Stimulated activated CD8-positive, alpha-beta memory T cell treated with anti-CD3 and anti-CD28 coated beads, Interleukin-4, amount 100 ng/mL, for 1 hour (primary cell): ENCODE measurements at regions not wholly inside any gene's neighbourhood (a gene's known extent, or its start where the extent isn't known, plus 50 kb on each side); places are given as distances from the start of the nearest gene placed in this dataset.

Source experiments
- DNase-seq, 2 donors: peaks; one replicate each; pipeline ENCODE4 v3.0.0-alpha.2; 2020; ENCODE audit warnings: low read depth in 2 of 2, low spot score in 1 of 2

DNA sequence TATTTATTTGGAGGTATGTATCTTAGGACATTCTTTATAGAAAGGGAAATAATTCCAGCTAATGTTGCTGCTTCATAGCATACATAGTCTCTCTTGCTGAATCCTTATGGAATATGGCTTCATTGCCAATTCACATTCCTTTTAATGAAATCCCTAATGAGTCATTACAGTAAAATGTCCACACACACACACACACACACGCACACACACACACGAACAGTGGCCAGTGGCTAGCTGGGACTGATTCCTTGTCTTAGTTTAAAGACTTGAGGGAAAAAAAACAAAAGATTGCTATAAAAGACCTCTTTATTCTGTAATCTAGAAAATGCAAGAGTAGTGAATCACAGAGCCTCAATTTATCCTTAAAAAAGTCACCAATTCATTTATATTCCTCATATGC is 301.6 kb downstream of the SLITRK6 start:
- no peak for DNase-seq

DNA sequence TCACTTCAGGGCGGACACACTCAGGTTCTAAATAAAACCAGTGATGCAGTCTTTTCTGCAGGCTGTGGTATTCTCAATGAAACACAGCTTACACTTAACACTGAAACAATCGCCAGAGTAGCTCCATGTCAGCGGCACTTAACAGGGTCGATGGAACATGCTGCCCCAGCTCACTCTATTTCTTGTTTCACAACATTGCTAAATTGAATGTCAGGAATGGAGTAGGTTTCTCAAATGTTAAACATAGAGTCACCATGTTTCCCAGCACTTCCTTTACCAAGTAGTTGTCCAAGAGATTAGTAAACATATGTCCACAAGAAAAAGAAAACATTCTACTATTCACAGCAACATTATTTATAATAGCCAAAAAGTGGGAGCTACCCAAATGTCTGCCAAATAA is 306.9 kb downstream of the SLITRK6 start:
- DNase-seq, result no peak

DNA sequence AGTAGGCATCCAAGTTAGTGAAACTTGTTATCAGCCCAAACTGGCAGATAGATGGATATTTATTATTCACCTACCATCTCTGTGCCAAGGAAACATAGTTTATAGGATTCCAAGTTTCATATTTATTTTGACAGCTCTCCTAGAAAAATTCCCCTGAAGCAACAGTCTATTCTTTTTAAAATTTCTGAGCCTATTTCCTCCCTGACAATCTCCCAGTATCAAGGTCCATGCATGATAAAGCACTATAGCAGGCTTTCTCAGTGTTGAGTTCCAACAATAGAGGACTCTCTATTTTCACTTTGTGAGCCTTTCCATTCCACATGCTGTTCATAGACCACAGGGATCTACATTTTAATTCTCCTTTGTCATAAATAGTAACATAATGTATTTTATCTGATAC is 312.6 kb downstream of the SLITRK6 start:
- DNase-seq, result no peak

DNA sequence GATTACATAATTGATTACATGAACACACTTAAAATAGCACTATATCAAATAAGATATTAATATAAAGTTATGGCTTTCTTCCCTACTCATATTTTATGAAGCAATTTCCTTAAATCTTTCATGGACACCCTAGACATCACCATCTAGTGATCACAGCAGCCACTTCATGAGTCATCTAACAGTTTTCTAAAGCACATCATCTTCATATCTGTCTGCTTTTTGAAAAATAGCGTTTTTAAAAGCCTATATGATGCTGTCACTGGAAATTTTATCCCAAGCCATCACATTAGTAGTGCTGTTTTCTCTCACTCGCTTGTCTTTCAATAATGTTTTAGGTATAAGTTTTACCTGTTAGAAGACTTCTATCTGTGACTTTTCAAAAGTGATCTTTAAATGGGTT is 326.1 kb downstream of the SLITRK6 start:
- no peak for DNase-seq

DNA sequence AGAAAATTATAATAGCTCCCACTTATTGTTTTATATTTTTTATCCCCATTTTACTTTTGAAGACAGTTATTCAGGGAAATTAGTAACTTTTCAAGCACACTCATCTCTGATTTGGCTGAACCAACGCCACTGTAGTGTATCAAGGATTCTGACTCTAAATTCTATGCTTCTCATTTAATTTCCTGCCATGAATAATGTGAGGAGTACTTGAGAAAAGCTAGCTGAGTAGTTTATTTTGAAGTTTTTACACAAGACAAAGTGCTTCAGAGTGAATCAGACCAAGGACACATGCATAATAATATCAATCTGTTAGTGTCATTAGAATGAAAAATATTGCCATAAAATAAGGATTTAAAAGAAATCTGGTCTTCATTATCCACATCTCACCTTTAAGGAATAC is 329.9 kb downstream of the SLITRK6 start:
- DNase-seq, result no peak

DNA sequence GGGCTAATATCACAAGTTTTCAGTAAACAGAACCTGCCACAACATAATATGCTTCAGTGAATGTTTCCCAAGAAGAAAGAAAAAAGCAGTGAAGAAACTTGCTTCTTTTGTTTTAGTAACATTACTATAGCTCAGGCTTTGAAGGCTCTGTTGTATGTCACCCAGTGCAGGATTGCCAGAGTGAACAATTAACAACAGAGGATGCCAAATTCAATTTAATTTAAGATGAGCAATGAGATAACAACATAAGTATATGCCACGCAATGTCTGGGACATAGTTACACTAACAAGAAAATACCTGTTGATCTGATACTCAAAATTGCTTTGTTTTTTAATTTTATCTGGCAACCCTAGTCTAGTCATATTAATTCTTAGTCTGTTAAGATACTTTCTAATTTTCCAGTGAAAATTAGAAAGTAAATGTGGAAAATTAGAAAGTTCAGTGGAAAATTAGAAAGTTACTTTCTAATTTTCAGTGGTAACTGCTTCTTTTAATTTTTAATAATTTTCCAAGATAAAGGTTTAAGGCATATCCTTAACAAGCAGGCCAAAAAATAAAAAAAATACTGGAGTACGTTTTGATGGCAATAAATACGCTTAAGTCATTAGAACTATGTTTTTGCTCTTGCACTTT is 336.3 kb downstream of the SLITRK6 start:
- no peak for DNase-seq

DNA sequence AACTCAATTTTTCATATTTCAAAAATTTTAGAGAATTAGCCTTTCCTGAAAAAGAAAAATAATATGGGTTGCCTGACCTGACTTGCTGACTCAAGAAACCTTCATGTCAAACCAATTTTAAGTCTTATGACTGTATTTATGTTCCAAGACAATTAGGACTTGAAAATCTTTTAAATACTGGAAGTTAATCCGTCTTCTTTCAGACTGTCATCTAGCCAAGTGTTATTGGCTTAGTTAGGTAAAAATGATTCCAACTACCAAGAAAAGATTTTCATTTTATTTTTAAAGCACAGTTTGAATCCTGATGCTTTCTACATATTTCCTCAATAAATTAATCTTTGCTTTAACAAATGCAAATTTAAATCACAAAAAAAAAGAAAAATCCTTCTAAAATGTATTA is 337.6 kb downstream of the SLITRK6 start:
- DNase-seq, result no peak

DNA sequence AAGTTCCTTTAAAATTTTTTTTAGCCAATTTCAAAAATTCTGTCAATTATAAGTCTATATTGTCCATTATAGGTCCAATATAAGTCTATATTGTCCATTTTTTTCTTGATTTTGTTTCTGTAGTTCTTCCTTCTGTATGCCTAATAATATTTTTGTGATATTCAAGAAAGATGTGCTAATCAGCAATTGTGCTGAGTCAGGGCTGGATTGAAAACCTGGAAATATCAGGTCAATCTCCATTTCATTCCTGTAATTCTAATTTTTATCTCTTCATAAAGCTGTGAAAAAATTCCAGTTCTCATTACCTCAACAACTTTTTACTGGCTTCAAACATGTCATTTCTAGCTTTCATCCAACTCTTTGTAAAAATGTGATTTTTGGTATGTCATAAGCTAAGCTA is 353.7 kb downstream of the SLITRK6 start:
- DNase-seq, result no peak

DNA sequence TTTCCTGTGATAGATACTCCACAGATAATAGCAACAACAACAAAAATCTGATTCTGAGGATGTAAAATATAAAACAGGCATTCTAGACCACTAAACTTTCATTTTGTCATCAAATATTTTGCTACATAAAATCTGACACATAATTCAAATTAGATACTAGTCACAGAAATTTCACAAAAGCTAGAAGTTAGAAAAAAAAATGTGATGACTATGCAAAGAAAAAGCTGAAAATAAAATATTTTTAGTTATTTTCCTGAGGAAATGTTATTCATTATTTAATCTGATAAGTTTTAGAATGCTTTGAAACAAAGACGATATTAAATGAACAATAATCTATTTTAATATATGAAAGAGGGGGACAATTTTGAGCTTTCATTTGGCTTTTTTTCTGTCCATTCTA is 357.2 kb downstream of the SLITRK6 start:
- DNase-seq, result no peak

DNA sequence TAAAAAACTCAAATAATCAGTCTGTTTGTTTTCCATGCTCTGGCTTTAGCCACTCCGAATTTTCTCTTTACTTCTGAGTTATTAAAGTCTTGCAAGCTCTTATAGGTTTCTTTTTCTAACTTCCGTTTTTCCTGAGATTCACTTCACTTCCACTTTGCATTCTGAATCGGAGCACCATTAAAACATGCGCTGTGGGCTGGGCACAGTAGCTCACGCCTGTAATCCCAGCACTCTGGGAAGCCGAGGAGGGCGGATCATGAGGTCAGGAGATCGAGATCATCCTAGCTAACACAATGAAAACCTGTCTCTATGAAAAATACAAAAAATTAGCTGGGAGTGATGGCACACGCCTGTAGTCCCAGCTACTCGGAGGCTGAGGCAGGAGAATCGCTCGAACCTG is 357.9 kb downstream of the SLITRK6 start:
- DNase-seq, result no peak

DNA sequence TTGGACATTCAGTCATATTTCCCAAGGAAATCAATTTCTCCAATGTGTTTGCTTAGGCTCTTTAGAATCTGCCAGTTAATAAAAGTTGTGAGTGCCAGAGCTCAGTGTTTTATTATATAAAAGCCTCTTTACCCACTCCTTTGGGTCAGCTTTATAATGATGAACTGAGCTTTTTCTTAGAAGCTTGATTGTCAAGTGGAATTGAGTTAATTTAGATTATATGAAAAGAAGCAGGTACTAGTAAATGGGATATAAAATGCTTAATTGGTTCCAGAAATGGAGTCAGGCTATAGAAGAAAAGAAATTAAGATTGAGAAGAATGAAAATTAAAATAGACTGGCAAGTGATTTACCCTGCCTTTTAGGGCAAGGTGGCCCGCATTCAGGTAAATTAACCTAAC is 363.2 kb downstream of the SLITRK6 start:
- no peak for DNase-seq

DNA sequence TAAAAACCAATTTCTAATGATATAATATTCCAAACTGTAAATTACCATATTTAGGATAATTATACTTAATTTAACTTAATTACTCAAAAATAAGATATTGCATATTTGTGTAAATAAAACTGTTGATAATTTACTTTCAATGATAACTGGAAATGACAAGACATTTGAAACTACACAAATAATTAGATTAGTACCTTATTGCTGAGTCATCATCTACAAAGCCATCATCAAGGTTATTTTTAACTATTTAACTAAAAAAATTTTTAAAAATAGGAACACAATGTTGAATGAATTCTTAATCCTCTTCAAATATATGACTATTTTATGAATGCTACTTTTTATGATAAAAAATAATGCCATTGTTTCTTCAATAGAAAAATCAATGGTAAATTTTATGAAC is 364.3 kb downstream of the SLITRK6 start:
- DNase-seq, result no peak

DNA sequence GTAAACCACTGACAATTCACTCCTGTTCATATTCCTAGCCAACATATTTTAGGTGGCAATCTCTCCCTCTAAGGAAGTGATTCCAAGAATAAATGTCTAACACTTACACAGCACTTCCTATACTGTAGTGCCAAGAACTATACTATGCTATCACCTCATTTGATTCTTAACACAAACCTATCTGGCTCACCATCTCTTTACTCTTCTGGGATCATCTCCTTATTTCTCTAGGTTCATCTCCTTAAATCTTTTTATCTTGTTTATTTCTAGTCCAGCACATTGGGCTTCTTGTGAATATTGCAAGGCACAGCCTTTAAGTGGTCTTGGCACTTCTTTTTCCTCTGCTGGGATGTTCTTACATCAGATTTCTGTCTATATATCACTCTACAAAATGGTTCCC is 366.3 kb downstream of the SLITRK6 start:
- DNase-seq, result no peak

DNA sequence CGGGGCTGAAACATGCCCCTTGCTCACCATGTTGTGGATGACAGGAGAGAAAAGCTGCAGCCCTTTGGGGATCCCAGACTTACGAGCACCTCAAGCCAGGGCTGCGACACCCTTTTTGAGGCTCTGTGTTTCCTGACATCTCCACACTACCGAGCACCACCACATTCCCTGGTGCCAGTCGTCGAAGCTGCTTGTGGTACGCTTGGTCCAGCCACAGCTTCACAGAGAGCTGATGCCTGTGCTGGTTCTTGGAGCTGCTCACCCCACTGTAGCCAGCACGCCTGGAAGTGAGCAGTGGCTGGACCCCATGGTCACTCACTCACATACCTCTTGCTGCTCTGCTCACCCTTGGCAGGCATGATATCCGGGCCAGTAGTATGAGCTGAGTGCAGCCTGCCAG is 367.5 kb downstream of the SLITRK6 start:
- no peak for DNase-seq

DNA sequence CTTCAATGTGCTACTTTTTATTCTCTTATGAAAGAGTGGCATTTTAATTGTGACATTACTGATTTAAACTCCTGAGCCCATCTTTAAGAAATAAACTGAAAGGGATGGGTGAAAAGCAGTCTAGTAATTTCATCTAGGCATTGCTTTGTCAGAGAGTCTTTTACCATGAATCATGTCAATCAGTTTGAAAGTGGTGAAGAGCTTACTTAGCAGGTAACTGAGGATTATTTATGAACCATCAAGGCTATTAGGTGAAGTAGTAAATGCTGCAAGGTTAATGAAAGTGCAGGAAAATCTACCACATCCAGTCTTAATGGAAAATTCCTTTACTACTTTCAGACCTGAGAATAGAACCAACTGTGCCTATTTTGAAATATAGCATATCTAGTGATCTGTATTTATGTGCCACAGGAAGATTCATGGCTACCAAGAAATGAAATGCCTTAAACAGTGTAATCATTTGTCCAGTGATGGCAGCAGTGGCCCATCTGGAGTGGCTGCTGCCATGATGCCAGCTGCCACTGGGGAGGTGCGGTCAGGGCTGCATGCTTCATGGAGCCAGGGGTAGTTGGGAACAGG is 368.9 kb downstream of the SLITRK6 start:
- DNase-seq, result no peak

DNA sequence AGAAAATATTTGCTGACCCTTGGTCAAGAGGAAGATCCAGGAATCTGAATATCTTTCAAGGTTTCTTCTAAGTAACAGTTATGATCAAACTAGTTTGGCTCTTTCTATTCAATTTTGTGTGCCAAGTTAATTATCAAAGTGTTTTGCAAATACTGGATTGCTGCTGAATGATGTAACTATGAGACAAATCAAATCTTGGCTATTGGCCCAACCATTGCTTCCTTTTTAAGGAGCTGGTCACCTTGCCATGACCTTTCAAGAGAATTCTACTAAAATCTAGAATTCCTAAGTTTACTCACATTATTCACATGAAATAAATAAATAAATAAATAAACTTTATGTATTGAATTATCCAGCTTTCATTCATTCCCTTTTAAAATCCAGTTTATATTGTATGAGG is 371.8 kb downstream of the SLITRK6 start:
- DNase-seq, result no peak

DNA sequence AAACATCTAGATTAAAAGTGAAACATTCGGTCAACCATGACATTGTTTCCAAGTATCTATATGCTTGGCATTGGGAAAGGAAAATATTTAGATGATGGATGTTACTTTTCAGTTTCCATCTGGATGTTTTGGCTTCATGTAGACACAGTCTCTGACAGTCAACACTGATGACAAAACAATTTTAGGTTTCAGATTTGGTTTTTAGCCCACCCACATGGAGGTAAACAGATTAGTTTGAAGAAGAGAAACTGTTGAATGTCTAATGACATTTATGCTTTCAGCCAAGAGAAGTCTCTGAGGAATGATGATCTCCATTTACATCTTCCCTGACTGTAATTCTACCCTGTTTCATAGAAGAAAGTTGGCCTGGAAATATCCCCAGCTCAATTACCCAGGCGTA is 379.1 kb downstream of the SLITRK6 start:
- DNase-seq, result no peak

DNA sequence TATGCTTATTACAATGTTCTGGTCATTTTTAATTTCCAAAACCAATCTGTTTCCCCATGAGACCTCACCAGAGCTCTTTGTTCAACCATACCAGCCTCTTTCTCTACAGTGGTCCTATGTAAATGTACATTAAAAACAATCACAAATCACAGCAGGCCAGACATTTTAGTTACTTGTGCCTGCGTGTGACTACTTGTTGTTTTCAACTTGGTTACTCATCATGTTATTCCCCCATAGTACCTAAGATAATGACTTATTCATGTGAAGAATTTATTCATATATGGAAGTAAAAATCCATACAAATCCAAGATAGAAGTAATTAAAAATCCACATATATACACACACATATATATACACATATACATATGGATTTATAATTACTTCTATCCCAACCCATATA is 379.6 kb downstream of the SLITRK6 start:
- DNase-seq, result no peak

DNA sequence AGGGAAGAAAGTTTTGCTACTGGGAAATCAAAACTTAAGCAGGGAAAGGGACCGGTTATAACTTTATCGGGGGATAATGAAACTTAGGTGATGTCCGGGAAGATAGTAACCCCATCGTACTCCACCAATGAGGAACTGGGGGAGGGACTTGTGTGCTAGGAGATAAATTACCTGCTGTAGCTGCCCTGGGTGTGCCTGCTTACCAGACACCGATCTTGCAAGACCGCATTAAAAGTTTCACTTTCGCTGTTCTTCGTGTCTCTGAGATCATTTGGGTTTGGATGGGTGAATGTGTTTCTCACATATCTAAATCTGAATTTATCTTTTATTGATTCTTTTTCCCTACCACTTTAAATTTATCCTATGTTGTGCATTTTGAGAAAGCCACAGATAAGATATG is 381.4 kb downstream of the SLITRK6 start:
- no peak for DNase-seq

DNA sequence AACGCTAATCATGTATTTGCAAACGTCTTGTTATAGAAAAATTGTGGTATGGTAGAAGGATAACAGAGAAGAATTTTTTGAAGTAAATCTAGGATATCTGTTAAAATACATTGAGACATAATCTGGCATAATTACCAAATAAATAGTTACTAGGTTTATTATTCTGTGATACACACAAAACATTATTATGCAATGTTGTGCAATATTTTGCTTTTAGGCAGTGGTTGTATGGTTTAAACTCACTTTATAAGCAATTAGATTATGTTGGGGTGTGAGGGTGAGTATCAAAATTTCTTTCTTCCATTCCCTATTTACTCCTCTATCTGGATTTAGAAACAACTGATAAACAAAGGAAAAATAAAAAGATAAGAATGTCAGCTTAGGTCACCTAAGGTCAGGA is 385.6 kb downstream of the SLITRK6 start:
- DNase-seq, result no peak

DNA sequence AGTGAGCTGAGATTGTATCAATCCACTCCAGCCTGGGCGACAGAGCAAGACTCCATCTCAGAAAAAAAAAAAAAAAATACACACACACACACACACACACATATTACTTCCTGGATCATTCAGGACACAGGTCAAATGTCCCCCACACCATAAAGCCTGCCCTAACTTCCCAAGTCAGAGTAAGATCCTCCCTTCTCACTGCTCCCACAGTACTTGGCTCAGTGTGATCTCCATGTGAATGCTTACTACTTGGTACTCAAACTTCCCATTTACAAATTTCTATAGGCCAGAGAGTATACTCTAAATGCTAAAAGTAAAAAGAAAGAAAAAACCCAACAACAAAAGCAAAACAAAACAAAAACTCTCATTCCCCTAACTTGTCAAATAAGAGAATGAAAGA is 386.8 kb downstream of the SLITRK6 start:
- DNase-seq, result no peak

DNA sequence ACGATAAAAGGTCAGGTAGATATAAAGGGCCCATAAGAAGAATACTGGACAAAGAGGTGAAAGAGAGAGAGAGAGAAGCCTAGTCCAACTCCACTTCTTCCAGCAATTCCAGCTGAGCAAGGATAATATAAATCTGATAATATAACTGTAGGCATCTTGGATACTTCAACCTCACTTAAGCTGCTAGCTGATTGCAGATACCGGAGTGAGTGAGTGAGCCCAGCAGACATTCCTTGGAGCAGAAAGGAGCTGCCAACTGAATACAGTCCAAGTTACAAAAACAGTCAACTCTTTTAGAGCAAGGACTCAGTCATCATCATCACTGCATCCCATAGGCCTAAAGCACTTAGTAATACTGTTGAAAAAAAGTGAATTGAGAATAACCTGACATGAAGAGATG is 387.6 kb downstream of the SLITRK6 start:
- no peak for DNase-seq

DNA sequence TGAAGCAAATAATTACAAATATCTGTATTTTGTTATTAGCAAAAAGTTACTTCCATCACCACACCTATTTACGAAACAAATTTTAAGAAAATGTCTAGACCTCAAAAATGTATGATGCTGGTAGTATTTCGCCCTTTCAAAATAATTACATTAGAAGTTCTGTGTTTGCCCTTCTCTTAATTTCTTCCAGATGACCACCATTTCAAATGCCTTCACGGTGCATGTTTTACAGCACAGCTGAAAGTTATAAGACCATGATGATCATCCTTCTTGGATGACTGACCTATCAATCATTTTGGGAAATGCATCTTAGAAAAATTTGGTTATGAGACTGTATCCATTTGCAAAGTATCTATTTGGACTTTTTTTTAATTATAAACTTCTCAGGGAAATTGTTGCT is 390.8 kb downstream of the SLITRK6 start:
- no peak for DNase-seq
